GM12872 (cell line): ENCODE measurements at regions not wholly inside any gene's neighbourhood (a gene's known extent, or its start where the extent isn't known, plus 50 kb on each side); places are given as distances from the start of the nearest gene placed in this dataset.

ENCODE experiments used
- TF ChIP-seq, protein P1 (sequence below): IDR thresholded peaks from 3 replicates; pipeline ENCODE4 v1.5.1; 2011; ENCODE audit warnings: low read depth, mild to moderate bottlenecking, low read length, moderate library complexity; ENCODE audit not compliant: insufficient read depth

DNA sequence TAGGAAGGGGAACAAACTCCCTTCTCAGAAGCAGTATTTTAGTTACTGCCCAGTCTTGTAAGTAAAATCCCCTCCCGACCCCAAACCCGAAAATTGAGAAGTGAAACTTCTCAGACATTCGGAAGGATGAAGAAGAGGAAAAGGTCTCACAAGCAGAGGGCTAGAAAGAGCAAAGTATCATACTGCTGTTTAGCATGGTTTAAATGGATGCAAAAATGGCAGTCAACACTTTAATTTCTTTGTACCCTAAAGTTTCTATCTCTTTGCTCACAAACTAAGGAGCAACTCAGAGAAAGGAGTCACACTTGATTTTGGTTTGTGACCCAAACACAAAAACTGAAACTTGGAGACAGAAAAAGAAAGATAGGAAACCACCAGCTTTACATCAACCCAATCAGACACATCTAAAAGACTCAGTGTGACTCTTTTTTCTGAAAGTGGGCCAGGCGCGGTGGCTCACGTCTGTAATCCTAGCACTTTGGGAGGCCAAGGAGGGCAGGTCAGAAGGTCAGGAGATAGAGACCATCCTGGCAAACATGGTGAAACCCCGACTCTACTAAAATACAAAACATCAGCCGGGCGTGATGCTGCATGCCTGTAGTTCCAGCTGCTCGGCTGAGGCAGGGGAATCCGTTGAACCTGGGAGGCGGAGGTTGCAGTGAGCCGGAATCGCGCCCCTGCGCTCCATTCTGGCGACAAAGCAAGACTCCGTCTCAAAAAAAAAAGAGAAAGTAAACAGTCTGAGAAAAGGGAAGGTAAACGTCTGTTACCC is 63.2 kb upstream of the ATP11B start:
- TF ChIP-seq, protein P1, sequence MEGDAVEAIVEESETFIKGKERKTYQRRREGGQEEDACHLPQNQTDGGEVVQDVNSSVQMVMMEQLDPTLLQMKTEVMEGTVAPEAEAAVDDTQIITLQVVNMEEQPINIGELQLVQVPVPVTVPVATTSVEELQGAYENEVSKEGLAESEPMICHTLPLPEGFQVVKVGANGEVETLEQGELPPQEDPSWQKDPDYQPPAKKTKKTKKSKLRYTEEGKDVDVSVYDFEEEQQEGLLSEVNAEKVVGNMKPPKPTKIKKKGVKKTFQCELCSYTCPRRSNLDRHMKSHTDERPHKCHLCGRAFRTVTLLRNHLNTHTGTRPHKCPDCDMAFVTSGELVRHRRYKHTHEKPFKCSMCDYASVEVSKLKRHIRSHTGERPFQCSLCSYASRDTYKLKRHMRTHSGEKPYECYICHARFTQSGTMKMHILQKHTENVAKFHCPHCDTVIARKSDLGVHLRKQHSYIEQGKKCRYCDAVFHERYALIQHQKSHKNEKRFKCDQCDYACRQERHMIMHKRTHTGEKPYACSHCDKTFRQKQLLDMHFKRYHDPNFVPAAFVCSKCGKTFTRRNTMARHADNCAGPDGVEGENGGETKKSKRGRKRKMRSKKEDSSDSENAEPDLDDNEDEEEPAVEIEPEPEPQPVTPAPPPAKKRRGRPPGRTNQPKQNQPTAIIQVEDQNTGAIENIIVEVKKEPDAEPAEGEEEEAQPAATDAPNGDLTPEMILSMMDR, result no peak

DNA sequence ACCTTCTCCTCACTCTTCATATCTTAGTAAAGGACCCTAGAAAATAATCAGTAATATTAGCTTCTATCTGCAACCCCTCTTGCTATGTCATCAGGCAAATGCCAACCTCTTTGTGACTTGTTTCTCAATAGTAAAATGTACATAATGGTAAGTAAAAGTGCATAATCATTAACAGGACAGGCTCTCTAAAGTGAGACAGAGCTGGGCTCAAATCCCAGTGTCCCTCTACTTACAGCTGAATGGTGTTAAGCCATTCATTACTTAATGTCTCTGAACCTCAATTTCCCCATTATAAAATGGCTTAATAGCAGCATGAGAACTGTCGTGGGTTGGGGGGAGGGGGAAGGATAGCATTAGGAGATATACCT is 62.6 kb upstream of the ATP11B start:
- TF ChIP-seq, protein P1, result no peak

DNA sequence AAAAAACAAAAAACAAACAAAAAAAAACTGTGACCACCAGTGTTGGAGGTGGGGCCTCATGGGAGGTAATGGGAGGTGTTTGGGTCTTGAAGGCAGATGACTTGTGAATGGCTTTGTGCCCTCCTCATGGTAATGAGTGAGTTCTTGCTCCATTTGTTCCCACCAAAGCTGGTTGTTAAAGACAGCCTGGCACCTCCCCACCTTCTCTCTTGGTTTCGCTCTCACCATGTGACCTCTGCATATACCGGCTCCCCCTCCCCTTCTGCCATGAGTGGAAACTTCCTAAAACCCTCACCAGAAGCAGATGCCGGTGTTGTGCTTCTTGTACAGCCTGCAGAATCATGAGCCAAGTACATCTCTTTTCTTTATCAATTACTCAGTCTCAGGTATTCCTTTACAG is 61.5 kb upstream of the ATP11B start:
- TF ChIP-seq, protein P1, result no peak

- TF ChIP-seq, protein P1, result no peak
These were observed 60.9 kb upstream of the ATP11B start for GRCh38 chr3:182732232-182733015.

DNA sequence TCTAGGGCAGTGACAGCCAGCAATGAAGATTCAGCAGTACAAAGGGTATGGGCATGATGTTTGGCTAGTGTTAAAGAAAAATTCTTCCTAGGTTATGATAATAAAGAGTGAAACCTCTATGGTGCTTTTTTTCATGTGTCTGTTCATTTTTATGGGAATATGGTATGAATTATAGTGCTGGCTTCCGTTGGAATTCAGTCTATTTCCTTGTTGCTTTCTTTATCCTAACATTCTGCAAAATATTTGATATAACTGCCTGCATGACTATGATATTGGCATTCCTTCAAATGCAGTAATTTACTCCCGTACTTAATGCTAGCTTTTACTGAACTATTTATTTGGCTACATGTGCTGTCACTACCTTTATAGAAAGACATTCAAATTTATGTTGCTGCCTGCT is 57.6 kb upstream of the ATP11B start:
- TF ChIP-seq, protein P1, result no peak

GRCh38 chr3:182737825-182738224 is 55.5 kb upstream of the ATP11B start:
- TF ChIP-seq, protein P1, result no peak

- TF ChIP-seq, protein P1, result no peak
These were observed 54.5 kb upstream of the ATP11B start for GRCh38 chr3:182738583-182739411.
